GM19455 (cell line): ENCODE measurements at regions not wholly inside any gene's neighbourhood (a gene's known extent, or its start where the extent isn't known, plus 50 kb on each side); places are given as distances from the start of the nearest gene placed in this dataset.
"Not testable (repeated sequence)": the region's sequence is repeated elsewhere in the genome, so short reads cannot be mapped to it uniquely, and the experiment has no call there.

Source experiments
- ATAC-seq: cut with Tn5 transposase; IDR thresholded peaks from one replicate; pipeline ENCODE4 v1.9.1; 2021; ENCODE audit not compliant: unreplicated experiment

DNA sequence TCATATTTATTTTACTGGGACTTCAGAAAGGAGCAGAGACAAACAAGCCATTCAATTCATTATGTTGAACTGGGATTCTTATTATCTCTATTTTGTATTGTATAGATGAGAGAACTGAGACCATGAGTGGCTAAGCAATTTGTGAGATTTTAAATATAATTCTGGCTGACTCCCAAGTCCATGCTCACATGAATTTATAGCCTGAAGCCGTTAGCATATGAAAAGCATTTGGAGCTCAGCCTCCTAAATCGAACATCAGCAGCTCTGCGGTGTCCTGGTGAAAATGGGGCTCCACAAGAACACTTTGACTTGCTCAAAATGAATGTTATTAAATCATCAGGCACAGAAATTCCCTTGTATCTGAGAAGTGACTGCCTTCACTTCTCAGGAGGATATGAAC is 96.8 kb upstream of the DPT start:
- no peak for ATAC-seq

DNA sequence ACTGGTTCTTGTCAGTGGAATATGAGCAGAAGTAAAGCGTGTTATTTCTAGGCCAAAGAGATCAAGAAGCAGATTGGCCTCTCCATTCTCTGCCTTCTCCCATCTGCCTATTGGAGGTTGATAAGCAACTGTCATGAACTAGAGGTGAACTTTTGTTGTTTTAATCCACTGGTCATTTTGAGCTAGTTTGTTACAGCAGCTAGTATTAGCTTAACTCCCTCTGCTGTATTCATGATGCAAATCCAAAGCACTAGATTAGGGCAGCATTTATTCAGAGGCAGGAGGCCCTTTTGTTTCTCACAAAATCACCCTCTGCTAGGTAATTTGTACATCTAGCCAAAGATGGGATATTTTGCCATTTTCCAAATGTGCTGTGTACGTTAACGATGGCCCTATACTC is 97.3 kb upstream of the DPT start:
- ATAC-seq = no peak

DNA sequence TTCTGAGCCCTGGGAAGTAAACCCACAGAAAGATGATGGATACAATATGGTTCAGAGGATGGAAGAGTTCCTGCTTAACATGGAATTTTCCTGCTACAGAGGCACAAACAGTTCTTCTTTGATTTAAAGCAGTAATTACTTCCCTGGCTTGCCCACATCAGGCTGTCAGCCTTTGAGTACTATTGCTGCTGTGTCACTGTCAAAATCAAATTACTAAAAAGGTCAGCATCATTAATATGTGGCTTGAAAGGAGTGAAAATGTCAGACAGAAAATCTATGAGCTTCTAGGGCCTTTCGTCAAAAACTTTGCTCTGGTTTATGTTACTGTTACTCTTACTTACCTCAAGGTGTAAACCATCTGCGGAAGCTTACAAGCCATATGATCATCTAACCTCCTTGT is 98.6 kb upstream of the DPT start:
- ATAC-seq = no peak

DNA sequence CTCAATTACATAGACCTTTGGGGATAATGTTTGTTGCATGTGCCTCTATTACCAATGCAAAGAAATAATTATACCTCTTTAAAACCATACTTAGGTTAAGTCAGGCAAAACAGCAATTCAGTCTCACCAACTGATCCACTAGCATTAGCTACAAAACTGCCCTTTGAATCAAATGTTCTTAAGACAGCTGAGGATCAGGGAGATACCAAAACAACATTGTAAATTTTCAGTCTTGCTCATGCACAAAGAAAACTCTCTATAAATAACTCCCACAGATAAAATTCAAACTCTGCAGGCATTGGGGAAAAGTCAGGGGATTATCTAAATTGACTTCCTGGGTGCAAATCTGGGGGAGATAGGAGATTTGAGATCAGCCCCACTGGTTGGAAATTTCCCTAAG is 100.9 kb upstream of the DPT start:
- no peak for ATAC-seq

DNA sequence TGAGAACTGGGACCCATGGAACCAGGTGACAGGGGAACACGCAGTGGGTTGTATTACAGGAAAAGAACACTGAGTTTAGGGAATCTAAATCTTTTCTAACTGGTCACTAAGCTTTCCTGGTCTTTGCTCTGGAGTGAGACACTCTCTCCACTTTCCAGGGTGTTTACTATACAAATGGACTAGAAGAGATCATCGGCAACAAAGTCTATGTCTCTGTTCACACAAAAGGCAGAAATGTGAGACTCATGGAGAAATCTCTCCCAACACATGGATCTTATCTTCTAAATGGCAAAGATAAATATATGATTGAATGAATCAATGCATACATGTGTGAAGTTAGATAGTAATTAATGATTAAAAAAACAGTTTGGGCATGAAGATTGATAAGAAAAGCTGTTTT is 101.6 kb upstream of the DPT start:
- ATAC-seq = no peak

DNA sequence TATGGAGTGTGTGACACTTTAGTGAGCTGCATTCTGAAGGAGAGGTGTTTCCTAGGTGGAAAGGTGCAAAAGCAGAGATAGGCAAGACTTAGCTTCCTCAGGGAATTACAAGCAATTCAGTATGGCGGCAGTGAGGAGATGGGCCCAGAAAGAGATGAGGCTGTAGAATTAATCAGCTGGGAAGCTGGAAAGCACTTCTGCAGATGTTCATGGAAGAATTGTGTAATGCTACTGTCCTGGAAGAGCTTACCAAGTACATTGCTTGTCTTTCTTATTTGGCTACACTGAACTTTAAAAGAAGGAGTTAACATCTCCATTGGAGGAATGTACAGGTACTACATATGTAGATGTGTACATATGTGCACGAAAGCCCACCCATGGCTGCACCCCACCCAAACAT is 103.7 kb upstream of the DPT start:
- ATAC-seq = no peak

DNA sequence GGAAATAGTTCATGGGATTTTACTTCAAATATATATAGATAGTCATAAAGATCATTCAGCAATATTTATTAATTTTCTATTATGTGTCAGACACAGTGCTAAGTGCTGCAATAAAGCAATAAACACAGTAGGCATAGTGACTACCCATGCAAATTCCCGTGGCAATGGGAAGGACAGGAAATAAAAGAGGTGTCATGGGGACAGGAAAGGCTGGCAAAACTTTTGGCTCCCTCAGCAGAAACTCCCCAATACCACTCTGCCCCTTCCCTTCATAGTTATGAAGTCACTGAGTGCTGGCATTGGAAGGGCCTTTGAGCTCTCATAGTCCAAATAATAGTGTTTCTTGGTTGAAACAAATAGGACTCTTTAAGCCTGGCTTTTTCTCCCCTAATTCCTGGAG is 104.4 kb upstream of the DPT start:
- no peak for ATAC-seq

DNA sequence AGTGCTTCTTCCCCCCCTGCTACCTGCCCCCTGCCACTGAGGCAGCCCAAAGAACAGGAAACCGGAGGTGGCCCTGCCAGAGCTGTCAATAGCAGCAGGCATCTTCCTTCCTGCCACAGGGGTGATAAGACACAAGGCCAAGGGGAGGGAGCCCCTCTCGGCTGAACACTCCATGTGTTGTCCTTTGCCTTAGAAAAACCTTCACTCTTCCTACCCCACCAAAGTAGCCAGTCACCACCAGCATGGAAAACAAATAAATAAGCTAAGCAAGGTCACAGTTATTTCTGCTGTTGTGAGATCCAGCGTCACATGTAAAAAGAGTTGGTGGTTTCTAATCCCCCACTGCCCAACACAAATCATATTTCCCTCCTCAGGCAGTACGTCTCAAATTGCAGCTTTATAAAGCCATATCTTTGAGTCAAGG is 104.8 kb upstream of the DPT start:
- ATAC-seq = no peak

DNA sequence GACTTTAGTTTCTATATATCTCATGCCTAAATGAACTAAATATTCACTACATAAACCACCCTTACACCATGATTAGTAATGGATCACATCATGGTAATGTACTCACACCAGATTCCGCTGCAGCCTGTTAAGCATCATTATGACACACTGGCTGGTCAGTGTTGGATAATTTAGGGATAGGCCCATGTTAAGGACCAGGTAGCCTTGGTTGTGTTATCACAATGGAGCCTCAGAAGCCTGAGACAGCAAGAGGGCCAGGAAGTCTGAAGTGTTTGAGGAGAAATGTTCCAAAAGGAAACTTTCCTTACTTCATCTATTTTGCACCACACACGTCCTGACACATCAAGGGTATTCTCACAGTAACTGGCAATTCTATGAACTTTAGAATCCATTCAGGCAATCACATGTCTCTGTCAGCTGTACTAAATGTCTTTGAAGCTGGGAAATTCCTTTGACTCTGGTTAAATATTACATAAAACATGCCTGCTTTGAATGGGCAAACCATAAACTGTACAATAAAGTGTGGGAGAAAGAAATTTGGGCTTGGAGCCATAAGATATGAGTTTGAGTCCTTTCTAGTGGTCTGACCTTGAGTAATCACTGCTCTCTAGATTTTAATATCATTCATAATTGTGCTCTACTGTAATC is 105.3 kb upstream of the DPT start:
- no peak for ATAC-seq

DNA sequence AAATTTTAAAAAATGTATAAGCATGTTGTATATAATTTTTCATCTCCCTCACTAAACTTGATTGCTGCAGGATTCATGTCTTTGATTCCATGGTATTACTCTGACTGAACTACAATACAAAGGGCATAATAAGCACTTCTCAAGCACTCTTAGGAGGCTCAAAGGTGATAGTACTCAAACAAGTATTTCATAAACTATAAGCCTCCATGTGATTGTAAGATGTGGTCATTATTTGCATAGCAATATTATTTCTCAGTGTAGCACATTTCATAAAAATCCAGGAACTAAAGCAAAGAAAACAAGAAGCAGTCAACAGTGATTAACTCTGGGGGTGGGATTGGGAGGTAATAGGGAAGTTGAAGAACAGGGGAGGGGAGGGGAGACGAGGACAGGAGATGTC is 106.2 kb upstream of the DPT start:
- no peak for ATAC-seq

DNA sequence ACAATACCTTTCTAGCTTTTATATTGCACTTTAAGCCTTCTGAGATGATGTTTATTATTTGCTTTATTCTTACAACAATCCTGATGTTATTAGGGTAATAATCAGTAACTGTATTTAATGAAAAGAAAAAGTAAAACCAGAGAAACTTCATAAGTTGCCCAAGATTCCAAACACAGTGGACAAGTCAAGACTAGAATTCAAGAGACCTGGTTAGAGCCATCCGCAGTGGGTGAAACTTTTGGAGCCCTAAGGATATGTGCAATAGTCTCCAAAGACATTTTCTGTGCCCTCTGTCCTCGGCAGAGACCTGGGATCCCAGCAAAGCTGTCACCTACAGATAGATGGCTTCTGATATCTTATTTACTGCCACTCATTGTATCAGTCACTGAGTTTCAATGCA is 106.8 kb upstream of the DPT start:
- no peak for ATAC-seq

DNA sequence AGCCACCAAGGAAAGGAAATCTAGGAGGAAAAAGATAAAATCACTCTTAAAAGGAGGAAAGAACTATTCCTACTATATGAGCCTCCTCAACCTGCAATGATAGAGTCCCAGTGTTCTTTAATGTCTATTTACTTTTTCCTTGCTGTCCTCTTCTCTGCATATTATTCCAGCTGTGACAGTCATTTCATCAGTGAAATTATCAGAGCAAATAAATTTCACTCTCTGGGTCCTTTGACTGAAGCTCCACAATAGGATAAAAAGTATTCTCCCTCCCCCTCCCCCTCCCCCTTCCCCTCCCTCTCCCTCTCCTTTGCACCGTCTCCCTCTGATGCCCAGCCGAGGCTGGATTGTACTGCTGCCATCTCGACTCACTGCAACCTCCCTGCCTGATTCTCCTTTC is 107.5 kb upstream of the DPT start:
- ATAC-seq = no peak

DNA sequence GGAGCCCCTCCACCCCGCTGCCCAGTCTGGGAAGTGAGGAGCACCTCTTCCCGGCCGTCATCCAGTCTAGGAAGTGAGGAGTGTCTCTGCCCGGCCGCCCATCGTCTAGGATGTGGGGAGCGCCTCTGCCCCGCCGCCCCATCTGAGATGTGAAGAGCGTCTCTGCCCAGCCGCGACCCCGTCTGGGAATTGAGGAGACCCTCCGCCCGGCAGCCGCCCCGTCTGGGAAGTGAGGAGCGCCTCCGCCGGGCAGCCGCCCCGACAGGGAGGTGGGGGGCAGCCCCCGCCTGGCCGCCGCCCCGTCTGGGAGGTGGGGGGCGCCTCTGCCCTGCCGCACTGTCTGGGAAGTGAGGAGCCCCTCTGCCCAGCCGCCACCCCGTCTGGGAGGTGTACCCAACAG is 108.2 kb upstream of the DPT start:
- ATAC-seq = not testable (repeated sequence)

DNA sequence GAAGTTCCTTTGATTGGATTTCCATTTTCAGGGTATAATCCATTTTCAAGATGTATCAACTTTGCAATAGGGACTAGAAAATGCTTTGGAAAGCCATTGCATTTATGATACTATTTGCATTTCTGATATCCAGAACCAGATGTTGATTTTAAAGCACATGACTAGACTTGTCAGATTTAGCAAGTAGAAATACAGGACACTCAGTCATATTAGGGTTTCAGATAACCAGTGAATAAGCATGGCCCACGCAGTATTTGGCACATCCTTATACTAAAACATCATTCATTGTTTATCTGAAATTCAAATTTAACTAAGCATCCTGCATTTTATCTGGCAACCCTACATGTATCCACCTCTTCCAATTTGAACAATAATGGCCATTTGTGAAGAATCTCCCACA is 113.3 kb upstream of the DPT start:
- no peak for ATAC-seq

DNA sequence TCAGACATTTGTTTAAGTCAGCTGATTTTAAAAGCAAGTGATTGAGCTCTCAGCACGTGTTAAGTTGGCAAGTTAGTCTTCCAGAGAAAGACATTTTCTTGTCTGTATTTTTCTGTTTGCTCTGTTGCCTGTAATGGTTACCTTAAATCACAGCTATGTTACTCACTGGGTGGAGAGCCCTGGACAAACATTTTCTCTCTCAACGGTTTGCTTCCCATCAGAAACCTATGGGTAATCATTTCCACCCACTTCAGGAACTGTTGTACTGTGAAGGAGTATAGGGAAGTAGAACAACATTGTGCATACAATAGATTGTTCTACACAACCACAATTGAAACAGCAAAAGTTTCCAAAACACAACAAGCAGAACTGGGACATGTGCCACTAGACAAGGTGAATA is 113.9 kb upstream of the DPT start:
- ATAC-seq = no peak

DNA sequence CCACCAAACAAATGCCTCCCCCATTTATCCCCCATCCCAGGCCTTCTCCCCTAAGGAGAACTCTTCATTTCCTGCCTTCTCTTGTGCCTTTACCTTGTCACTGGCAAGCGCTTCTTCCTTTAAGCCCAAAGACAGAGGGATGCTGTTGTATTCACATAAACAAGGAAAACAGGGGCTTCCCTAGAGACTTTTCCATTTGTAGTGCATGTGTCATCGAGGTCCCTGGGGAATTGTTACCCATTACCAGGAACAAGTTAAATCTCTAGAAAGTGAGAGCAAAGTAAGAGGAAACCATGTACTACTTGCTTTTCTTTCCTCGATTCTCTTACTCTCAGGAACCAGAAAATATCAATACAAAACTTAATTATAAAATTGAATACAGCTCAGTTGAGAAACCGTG is 114.4 kb upstream of the DPT start:
- no peak for ATAC-seq

DNA sequence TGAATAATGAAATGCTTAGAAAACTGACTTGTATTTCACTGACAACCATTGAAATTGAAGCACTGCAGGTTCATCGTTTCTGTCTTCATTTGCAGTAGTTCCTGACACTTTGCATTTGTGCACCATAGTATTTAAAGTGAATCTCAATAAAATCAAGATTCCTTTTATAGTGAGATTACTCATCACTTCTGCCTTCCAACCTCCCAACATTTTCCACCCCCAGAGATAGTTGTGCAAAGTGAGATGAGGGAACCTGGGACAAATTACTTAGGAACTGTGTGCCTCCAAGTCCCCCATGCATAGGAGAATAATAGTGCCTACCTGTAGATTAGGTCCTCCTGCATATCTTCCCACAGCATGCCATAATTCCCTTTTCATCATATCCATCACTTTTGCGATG is 114.9 kb upstream of the DPT start:
- no peak for ATAC-seq

DNA sequence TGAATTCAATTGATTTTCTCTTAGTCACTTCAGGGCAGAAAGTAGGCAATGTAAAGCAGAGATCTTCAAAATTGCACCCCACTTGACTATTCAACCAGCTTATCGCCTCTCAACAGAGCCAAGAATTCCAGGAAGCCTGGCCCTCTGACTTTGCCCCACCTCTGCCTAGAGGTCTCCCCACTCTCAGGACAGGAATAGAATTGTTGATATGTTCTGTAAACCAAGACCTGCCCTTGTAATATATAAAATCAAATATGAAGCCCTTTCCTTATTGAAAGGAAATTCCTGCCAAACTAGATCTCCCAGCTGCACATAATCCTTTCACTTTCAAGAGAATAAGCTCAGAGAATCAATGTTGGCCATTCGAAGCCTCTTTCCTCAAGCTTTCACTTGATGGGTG is 116.1 kb upstream of the DPT start:
- no peak for ATAC-seq

DNA sequence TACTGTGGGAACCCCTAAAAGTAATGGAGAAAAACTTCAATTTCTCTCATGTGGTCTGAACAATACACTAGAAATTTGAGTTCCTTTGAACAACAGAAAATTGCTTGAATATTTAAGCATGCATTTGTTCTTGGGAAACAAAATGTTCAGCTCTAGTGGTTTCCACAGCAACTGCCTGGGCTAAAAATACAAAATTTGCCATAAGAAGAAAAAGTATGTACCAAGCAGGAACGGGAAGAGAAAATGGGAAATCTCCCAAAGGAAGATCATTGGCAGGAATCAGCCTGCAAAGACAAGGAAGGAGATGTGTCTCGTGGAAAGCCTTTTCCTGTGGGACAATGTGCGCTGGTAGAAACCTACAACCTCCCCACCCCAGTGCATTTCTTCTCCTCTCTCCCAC is 119.0 kb upstream of the DPT start:
- ATAC-seq = no peak

DNA sequence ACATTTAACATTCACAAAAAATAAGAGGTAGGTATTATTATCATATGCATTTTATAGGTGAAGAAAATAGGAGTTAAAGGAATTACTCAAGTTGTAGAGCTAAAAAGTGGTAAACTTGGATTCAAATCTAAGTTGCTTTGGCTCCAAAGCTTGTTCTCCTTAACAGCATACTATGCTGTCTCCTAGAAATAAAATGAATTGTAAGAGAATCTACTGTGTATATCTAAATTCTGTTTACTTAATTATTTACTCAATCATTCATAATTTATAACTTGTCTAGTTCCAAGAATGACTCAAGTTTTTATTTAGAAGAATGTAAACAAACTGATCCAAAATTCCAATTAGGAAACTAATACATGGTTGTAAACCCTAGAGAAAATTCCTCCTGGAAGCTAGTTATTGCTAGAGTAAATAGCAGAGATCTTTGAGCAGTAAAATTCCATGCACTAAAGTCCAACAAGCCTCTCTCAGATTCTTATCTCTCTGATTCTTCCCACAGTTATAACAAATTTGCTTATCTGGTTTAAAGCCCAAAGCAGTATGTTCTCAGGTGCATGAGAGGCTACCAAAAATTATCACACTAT is 132.5 kb upstream of the DPT start:
- no peak for ATAC-seq

DNA sequence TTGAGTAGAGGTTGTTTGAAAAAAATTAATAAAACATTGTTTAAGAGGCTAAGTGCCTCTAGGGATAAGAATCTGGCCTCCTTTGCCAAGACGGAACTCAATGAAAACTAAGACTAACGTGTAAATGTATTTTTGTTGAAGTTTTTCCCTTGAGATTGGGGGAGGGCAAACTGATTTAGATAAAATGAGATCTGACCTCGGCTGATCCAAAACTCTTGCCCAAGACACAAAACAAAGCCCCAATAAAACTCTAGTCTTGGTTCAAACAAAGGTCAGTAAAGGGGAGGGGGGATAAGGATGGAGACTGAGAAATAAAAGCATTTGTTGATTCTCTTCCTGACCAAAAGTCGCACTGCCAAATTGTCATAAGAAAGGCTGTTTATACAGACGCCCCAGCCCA is 134.8 kb upstream of the DPT start:
- ATAC-seq = no peak

DNA sequence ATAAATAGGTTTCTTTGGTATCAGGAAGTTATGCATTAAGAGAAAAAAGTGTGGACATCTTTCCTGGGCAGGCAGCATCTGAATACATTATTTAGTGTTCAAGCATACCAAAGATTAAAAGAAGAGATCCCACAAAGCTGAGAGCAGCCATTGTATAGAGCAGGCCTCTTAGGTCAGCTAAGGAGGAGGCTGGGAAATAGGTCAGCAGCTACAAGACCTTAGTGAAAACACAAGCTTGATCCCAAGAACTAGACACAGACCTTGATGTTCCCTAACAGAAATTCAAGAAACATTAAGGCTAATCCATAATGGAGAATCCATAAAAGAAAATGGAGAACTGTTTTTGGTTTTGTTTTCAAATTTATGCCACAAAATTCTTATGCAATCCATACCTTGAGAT is 135.3 kb upstream of the DPT start:
- ATAC-seq = no peak

DNA sequence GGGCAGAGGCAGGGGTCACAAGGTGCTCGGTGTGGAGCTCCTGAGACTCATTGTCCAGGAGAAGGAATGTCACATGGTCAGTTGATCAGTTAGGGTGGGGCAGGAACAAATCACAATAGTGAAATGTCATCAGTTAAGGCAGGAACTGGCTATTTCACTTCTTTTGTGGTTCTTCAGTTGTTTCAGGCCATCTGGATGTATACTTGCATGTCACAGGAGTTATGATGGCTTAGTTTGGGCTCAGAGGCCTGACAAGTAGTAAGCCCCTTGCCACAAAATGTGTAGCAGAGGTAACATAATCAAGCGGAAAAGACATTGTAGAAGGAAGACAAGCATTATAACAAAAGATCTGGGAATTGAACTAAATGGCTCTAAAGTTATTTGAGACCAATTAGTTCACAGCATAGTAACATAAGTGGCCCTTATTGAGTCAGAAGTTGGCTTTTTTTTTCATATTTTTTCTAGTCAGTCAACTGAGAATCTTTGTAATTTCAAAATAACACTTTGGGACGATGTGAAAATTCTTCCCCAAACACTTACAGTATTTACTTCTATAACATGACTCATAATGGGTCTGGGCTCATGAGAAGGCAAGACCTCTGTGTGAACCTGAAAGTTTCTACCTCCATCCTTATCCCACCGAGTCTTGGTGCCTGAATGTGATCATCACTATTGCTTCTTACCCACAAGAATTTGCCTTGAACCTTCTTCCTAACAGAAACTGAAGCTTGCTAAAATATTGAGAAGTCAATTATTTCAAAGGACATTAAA is 137.0 kb upstream of the DPT start:
- ATAC-seq = no peak
